ENCODE measurements at regions not wholly inside any gene's neighbourhood (a gene's known extent, or its start where the extent isn't known, plus 50 kb on each side); places are given as distances from the start of the nearest gene placed in this dataset.

DNA sequence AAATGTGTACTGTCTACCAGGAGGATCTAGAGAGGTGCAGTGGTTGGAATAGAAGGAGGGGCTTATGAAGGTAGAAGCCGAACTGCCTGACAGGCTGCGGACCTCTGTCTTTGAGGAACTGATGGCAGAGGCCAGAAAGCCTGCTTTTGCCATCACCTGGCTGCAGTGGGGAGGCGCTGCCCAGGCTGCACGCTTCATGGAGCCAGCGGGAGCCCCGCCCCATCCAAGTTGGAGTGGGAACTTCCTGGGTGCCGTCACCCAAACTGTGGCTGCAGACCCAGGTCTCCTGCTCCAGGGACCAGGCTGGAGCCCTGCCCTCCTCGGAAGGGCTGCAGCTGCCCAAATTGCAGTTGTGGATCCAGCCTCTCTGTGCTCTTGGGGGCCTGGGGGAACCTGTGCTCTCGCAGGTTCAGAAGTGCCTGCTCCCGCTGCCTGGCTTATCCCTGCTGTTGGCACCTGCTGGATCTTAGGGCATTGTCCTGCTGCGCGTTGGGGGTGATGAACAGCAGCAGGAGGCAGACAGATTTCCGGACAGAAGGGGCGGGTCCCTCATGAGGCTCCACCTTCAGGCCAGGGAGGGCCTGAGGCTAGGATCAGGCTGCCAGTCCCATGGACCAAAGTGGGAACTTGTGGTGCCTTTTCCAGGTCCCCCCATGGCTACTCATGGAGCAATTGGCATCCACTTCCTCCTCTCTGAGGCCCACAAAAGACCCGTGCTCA is 118.0 kb upstream of the PLPPR4 start:
- Histone ChIP-seq H3K27me3 (no peaks in the 10 kb centered on the region), H3K9me3 (no peaks in the 10 kb centered on the region), H3K27ac (no peak overlapping the region), H3K36me3 (no peaks in the 10 kb centered on the region), H3K4me1 (no peaks in the 10 kb centered on the region), H3K4me3 (no peak overlapping the region)
- intact Hi-C loops (cut with DNase I): no loop called here
- peak; percentile 50 for DNase-seq
- WGBS, 2 donors: 56 to 84% methylated on average over 15 of the region's 15 CpGs
- TF ChIP-seq EP300 (IDR thresholded peaks at IDR 0.05) (no peak), POLR2AphosphoS5 (IDR thresholded peaks at IDR 0.05) (no peak), POLR2A (IDR thresholded peaks at IDR 0.05) (no peak)
- TF ChIP-seq, protein P1, sequence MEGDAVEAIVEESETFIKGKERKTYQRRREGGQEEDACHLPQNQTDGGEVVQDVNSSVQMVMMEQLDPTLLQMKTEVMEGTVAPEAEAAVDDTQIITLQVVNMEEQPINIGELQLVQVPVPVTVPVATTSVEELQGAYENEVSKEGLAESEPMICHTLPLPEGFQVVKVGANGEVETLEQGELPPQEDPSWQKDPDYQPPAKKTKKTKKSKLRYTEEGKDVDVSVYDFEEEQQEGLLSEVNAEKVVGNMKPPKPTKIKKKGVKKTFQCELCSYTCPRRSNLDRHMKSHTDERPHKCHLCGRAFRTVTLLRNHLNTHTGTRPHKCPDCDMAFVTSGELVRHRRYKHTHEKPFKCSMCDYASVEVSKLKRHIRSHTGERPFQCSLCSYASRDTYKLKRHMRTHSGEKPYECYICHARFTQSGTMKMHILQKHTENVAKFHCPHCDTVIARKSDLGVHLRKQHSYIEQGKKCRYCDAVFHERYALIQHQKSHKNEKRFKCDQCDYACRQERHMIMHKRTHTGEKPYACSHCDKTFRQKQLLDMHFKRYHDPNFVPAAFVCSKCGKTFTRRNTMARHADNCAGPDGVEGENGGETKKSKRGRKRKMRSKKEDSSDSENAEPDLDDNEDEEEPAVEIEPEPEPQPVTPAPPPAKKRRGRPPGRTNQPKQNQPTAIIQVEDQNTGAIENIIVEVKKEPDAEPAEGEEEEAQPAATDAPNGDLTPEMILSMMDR (IDR thresholded peaks at IDR 0.05): no peak

DNA sequence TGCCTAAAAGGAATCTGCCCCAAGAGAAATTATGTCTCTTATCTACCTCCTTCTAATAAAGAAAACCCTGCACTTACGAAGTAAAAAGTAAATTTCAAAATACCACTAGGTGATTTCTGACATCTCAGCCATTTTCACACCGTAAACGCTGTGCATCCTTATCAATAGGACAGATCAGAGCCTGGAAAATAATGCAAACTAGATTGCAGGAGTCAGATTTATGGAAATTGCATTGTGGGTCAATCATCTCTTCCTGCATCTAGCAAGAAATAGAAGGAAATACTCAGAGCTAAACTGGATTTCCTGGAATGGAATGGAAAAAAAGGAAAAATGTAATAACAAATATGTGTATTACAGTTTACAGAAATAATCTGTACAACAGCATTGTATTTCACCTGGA is 114.3 kb upstream of the PLPPR4 start:
- Histone ChIP-seq H3K9me3 (no peaks in the 10 kb centered on the region), H3K4me1 (no peaks in the 10 kb centered on the region), H3K27me3 (no peaks in the 10 kb centered on the region), H3K36me3 (no peaks in the 10 kb centered on the region), H3K4me3 (no peak overlapping the region), H3K27ac (no peak overlapping the region)
- 68 to 72% methylated on average over 3 of the region's 3 CpGs for WGBS, 2 donors
- TF ChIP-seq, protein P1 (IDR thresholded peaks at IDR 0.05): no peak
- TF ChIP-seq POLR2AphosphoS5 (IDR thresholded peaks at IDR 0.05): no peak
- no peak for TF ChIP-seq EP300 (IDR thresholded peaks at IDR 0.05)
- TF ChIP-seq POLR2A (IDR thresholded peaks at IDR 0.05): no peak
- no peak for DNase-seq
- intact Hi-C loops (cut with DNase I): no loop called here

DNA sequence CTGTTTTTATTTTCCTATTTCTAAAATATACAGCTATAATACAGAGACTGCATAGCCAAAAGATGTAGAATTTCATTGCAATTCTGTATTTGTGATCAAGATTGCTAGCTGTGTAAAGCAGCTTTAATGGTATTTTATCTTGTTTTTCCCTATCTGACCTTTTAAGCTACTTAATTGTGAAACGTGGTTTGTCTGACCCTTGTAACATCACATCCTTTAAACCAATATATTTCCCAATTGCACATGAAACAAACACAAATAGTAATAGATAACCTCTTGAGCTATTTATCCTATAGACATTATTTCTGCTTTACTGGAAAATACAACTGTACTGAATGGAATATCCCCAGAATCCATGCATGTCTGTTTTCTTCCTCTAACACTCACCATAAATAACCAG is 112.2 kb upstream of the PLPPR4 start:
- Histone ChIP-seq H3K4me3 (no peak overlapping the region), H3K27ac (no peak overlapping the region), H3K9me3 (no peaks in the 10 kb centered on the region), H3K4me1 (no peaks in the 10 kb centered on the region), H3K27me3 (no peaks in the 10 kb centered on the region), H3K36me3 (no peaks in the 10 kb centered on the region)
- intact Hi-C loops (cut with DNase I): no loop called here
- TF ChIP-seq EP300 (IDR thresholded peaks at IDR 0.05): no peak
- TF ChIP-seq POLR2A (IDR thresholded peaks at IDR 0.05): no peak
- no peak for TF ChIP-seq POLR2AphosphoS5 (IDR thresholded peaks at IDR 0.05)
- TF ChIP-seq, protein P1 (IDR thresholded peaks at IDR 0.05): no peak
- no peak for DNase-seq
- WGBS, 2 donors: 47 to 64% methylated on average over 1 of the region's 1 CpG

DNA sequence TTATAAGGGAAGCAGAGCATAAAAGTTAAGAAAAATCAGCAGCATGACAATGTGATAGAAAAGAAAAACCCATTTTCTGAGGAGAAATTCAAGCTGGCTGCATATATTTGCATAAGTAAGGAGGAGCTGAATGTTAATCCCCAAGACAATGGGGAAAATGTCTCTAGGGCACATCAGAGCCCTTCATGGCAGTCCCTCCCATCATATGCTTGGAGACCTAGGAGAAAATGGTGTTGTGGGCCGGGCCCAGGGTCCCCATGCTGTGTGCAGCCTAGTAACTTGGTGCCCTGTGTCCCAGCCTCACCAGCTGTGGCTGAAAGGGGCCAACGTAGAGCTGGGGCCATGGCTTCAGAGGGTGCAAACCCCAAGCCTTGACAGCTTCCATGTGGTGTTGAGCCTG is 100.6 kb upstream of the PLPPR4 start:
- Histone ChIP-seq H3K4me3 (no peak overlapping the region), H3K36me3 (no peaks in the 10 kb centered on the region), H3K27me3 (no peaks in the 10 kb centered on the region), H3K27ac (no peak overlapping the region), H3K4me1 (no peaks in the 10 kb centered on the region), H3K9me3 (no peaks in the 10 kb centered on the region)
- TF ChIP-seq, protein P1 (IDR thresholded peaks at IDR 0.05): no peak
- no peak for TF ChIP-seq POLR2A (IDR thresholded peaks at IDR 0.05)
- TF ChIP-seq EP300 (IDR thresholded peaks at IDR 0.05): no peak
- TF ChIP-seq POLR2AphosphoS5 (IDR thresholded peaks at IDR 0.05): no peak
- intact Hi-C loops (cut with DNase I): no loop called here
- 50 to 71% methylated on average over 2 of the region's 2 CpGs for WGBS, 2 donors
- no peak for DNase-seq

DNA sequence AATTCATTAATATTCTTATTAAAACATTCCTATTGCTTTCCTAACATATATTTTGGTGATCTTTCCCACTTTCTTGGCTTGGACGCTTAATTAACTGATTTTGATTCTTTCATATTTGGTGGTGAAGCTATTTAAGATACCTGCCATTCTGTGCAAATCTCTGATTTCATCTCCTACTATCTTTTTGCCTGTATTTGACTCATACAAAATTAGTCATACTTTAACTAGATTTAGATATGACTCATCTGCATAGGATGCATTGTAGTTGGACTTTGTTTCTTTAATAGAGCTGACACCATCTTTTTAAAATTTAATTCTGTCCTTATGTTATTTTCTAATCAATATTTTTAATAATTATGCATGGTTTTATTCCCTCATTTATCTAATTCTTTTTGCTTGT is 93.8 kb upstream of the PLPPR4 start:
- DNase-seq: no peak
- no peaks in the 10 kb centered on the region for H3K27me3 ChIP-seq
- no peak overlapping the region for H3K4me3 ChIP-seq
- H3K9me3 ChIP-seq: no peaks in the 10 kb centered on the region
- H3K4me1 ChIP-seq: no peaks in the 10 kb centered on the region
- intact Hi-C loops (cut with DNase I): no loop called here
- TF ChIP-seq EP300 (IDR thresholded peaks at IDR 0.05) (no peak), POLR2AphosphoS5 (IDR thresholded peaks at IDR 0.05) (no peak), POLR2A (IDR thresholded peaks at IDR 0.05) (no peak)
- TF ChIP-seq, protein P1 (IDR thresholded peaks at IDR 0.05): no peak
- H3K27ac ChIP-seq: no peak overlapping the region
- 82 to 94% methylated on average over 1 of the region's 1 CpG for WGBS, 2 donors
- no peaks in the 10 kb centered on the region for H3K36me3 ChIP-seq

Data from sigmoid colon (tissue), 6 donors.